ENCODE measurements at regions not wholly inside any gene's neighbourhood (a gene's known extent, or its start where the extent isn't known, plus 50 kb on each side); places are given as distances from the start of the nearest gene placed in this dataset.

DNA sequence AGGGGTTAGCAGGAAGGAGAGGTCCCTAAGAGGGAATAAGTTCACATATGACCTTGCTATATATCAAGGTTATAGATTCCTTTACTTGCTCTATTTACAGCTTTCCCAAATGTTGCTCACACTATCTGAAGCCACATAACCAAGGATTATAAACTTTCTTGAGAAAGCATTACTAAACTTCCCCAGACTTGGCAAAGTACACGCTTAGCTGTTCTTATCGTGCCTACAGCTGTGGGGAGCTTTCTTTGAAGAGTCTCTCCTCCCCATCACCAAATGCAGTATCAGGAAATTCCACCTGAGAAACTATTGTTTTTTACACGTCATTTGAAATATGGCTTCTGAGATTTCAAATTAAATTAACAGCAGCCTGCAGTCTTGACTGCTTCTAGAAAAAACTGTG, 284.5 kb downstream of the CHL1 start:
- no peaks in the 10 kb centered on the region for H3K36me3 ChIP-seq (replicated peaks in 1 of 2; ENCODE audit: control insufficient read depth in 1 of 2, insufficient read depth in 2 of 2, low read length in 2 of 2)
- no peak overlapping the region for H2AFZ ChIP-seq (ENCODE audit: low read length)
- no peak overlapping the region for H3K4me3 ChIP-seq (replicated peaks in 1 of 3; ENCODE audit: insufficient read depth in 1 of 3, low read depth in 2 of 3, low read length in 3 of 3)
- WGBS (ENCODE audit: low lambda C conversion rate): 2% methylated on average over 3 of the region's 3 CpGs
- H3K9ac ChIP-seq (ENCODE audit: insufficient read depth, low read depth, low read length): no peak overlapping the region
- no peaks in the 10 kb centered on the region for H3K79me2 ChIP-seq (ENCODE audit: insufficient read depth, low read length)
- TF ChIP-seq, protein P1, sequence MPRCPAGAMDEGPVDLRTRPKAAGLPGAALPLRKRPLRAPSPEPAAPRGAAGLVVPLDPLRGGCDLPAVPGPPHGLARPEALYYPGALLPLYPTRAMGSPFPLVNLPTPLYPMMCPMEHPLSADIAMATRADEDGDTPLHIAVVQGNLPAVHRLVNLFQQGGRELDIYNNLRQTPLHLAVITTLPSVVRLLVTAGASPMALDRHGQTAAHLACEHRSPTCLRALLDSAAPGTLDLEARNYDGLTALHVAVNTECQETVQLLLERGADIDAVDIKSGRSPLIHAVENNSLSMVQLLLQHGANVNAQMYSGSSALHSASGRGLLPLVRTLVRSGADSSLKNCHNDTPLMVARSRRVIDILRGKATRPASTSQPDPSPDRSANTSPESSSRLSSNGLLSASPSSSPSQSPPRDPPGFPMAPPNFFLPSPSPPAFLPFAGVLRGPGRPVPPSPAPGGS (CRISPR knock-in tag; IDR thresholded peaks at IDR 0.05): no peak
- TF ChIP-seq TARDBP (CRISPR knock-in tag; IDR thresholded peaks at IDR 0.05) (no peak), SATB2 (CRISPR knock-in tag; IDR thresholded peaks at IDR 0.05) (no peak), U2AF2 (IDR thresholded peaks at IDR 0.05; ENCODE audit: low read depth, low read length) (no peak), FOXA1 (IDR thresholded peaks at IDR 0.05) (no peak), FOXA1 (CRISPR knock-in tag; IDR thresholded peaks at IDR 0.05) (no peak), KDM2A (CRISPR knock-in tag; IDR thresholded peaks at IDR 0.05; ENCODE audit: borderline replicate concordance, low read depth) (no peak), ZNF432 (CRISPR knock-in tag; IDR thresholded peaks at IDR 0.05; ENCODE audit: borderline replicate concordance) (no peak), ARNT2 (CRISPR knock-in tag; IDR thresholded peaks at IDR 0.05; ENCODE audit: low read depth) (no peak), CEBPB (IDR thresholded peaks at IDR 0.05; ENCODE audit: borderline replicate concordance, low read depth, low read length) (no peak)
- TF ChIP-seq, protein P2, sequence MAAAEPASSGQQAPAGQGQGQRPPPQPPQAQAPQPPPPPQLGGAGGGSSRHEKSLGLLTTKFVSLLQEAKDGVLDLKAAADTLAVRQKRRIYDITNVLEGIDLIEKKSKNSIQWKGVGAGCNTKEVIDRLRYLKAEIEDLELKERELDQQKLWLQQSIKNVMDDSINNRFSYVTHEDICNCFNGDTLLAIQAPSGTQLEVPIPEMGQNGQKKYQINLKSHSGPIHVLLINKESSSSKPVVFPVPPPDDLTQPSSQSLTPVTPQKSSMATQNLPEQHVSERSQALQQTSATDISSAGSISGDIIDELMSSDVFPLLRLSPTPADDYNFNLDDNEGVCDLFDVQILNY (CRISPR knock-in tag; conservative IDR thresholded peaks at IDR 0.05): no peak
- TF ChIP-seq, protein P3, sequence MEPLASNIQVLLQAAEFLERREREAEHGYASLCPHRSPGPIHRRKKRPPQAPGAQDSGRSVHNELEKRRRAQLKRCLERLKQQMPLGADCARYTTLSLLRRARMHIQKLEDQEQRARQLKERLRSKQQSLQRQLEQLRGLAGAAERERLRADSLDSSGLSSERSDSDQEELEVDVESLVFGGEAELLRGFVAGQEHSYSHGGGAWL (CRISPR knock-in tag; IDR thresholded peaks at IDR 0.05): no peak
- TF ChIP-seq, protein P4, sequence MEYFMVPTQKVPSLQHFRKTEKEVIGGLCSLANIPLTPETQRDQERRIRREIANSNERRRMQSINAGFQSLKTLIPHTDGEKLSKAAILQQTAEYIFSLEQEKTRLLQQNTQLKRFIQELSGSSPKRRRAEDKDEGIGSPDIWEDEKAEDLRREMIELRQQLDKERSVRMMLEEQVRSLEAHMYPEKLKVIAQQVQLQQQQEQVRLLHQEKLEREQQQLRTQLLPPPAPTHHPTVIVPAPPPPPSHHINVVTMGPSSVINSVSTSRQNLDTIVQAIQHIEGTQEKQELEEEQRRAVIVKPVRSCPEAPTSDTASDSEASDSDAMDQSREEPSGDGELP (IDR thresholded peaks at IDR 0.05; ENCODE audit: borderline replicate concordance, low read depth): no peak
- TF ChIP-seq, protein P5, sequence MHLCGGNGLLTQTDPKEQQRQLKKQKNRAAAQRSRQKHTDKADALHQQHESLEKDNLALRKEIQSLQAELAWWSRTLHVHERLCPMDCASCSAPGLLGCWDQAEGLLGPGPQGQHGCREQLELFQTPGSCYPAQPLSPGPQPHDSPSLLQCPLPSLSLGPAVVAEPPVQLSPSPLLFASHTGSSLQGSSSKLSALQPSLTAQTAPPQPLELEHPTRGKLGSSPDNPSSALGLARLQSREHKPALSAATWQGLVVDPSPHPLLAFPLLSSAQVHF (CRISPR knock-in tag; IDR thresholded peaks at IDR 0.05): no peak
- TF ChIP-seq, protein P6, sequence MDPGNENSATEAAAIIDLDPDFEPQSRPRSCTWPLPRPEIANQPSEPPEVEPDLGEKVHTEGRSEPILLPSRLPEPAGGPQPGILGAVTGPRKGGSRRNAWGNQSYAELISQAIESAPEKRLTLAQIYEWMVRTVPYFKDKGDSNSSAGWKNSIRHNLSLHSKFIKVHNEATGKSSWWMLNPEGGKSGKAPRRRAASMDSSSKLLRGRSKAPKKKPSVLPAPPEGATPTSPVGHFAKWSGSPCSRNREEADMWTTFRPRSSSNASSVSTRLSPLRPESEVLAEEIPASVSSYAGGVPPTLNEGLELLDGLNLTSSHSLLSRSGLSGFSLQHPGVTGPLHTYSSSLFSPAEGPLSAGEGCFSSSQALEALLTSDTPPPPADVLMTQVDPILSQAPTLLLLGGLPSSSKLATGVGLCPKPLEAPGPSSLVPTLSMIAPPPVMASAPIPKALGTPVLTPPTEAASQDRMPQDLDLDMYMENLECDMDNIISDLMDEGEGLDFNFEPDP (CRISPR knock-in tag; conservative IDR thresholded peaks at IDR 0.05): no peak
- ChIA-PET CTCF (ENCODE audit: low intra/inter-chr PET ratio, low total read pairs) (no interaction called here), POLR2A (no interaction called here)
- H3K9me3 ChIP-seq (ENCODE audit: low read length): peaks cover 74% of the 10 kb centered on the region
- FAIRE-seq (no peak), DNase-seq (ENCODE audit: low spot score) (no peak), ATAC-seq (no peak)
- no peaks in the 10 kb centered on the region for H4K20me1 ChIP-seq (ENCODE audit: insufficient read depth, low read length)
- in situ Hi-C loops (cut with HindIII; ENCODE audit: extremely low pct_ligation_motif_present, low pct_unique_long_range_greater_than_20kb) (no loop called here), intact Hi-C loops (cut with micrococcal nuclease; ENCODE audit: unreplicated experiment) (no loop called here)
- H3K27me3 ChIP-seq (ENCODE audit: control insufficient read depth in 1 of 2, insufficient read depth in 2 of 2, low read length in 2 of 2): no peaks in the 10 kb centered on the region
- no TSS peak for BruUV-seq (replicated peaks)
- no peak overlapping the region for H3K4me2 ChIP-seq (ENCODE audit: low read depth, low read length)
- H3K4me1 ChIP-seq (ENCODE audit: insufficient read depth, low read length): no peaks in the 10 kb centered on the region
- no peak overlapping the region for H3K27ac ChIP-seq (ENCODE audit: extremely low read length, insufficient read depth, low read length)

Data from HepG2 (cell line).